PC-3 (cell line): ENCODE measurements at regions not wholly inside any gene's neighbourhood (a gene's known extent, or its start where the extent isn't known, plus 50 kb on each side); places are given as distances from the start of the nearest gene placed in this dataset.

Source experiments
- EZH2phosphoT487 ChIP-seq: fragments of 300-600 bp; sonication (generic); IDR thresholded peaks from 2 replicates; pipeline ENCODE4 v1.6.1; 2018; ENCODE audit warnings: mild to moderate bottlenecking, antibody characterized with exemption, low read length, borderline replicate concordance
- TF ChIP-seq, protein P1 (sequence below): fragments of 300-600 bp; sonication (generic); conservative IDR thresholded peaks from 2 replicates; pipeline ENCODE4 v1.5.1; 2017; ENCODE audit warnings: antibody characterized with exemption, low read depth, mild to moderate bottlenecking, low read length

DNA sequence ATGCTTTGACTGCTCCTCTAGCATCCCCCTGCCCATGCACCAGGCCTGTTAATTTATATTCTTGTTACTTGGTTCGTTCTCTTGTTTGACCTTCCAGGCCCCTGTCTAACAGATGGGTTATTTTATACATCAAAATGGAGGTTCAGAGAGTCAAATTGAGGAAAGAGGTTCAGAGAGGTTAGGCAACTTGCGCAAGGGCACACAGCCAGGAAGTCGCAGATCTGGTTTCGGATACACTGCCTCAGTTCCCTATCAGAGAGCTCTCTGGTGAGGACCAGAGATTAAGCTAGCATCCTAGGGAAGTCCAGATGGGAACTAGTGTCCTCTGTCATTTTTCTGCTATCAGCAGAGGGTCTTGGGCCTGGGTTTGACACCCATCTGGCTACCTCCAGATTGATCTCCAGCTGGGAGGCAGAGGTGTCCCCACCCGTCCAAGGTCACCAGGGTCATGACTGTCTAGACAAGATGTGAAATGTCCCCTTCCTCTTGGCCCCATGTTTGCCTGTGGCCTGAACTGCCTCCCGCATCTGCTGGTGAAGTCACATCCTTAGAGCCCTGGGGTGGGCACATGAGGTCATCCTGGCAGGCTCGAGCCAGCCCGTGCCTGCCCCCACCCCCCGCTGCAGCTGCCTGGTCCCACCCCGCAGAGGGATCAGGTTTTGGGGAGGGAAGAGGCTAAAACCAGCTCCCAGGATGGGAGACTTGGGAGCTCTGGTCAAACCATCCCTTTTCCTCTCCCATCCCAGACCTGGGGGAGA is 84.3 kb upstream of the NCOR2 start:
- TF ChIP-seq, protein P1, sequence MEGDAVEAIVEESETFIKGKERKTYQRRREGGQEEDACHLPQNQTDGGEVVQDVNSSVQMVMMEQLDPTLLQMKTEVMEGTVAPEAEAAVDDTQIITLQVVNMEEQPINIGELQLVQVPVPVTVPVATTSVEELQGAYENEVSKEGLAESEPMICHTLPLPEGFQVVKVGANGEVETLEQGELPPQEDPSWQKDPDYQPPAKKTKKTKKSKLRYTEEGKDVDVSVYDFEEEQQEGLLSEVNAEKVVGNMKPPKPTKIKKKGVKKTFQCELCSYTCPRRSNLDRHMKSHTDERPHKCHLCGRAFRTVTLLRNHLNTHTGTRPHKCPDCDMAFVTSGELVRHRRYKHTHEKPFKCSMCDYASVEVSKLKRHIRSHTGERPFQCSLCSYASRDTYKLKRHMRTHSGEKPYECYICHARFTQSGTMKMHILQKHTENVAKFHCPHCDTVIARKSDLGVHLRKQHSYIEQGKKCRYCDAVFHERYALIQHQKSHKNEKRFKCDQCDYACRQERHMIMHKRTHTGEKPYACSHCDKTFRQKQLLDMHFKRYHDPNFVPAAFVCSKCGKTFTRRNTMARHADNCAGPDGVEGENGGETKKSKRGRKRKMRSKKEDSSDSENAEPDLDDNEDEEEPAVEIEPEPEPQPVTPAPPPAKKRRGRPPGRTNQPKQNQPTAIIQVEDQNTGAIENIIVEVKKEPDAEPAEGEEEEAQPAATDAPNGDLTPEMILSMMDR, result no peak
- no peak for TF ChIP-seq EZH2phosphoT487
